ENCODE measurements at regions not wholly inside any gene's neighbourhood (a gene's known extent, or its start where the extent isn't known, plus 50 kb on each side); places are given as distances from the start of the nearest gene placed in this dataset.

GRCh38 chr7:35465791-35466336, 212.0 kb upstream of the TBX20 start:
- no peak for TF ChIP-seq Cebpa-rat (IDR thresholded peaks at IDR 0.05)
- Histone ChIP-seq H3K27ac (no peak overlapping the region), H3K4me3 (no peak overlapping the region)

DNA sequence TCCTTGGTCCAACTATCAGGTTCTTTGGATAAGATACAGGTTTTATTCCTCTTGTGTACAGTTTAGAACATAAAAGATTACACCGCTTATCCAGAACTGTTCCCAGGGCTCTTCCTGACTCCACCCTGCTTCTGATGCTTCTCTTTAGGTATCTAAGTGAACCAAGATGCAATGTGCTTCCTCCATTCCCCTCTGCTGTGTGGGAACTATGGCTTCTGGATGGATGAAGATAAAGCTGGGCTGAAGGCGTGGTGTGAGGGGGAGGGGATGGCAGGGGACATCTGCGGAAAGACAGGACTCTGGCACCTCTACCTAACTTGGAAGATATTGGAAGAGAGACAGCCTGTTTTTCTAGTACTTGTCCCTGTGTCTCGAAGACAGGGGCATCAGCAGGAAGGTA, 209.9 kb upstream of the TBX20 start:
- no peaks in the 10 kb centered on the region for H4K20me1 ChIP-seq
- H3K4me1 ChIP-seq: no peaks in the 10 kb centered on the region
- H3K4me3 ChIP-seq: no peak overlapping the region
- no peak overlapping the region for H3K27ac ChIP-seq
- no peaks in the 10 kb centered on the region for H3K27me3 ChIP-seq
- H3K4me2 ChIP-seq: no peak overlapping the region
- TF ChIP-seq Cebpa-rat (IDR thresholded peaks at IDR 0.05): no peak
- H3K9me3 ChIP-seq: peaks cover 17% of the 10 kb centered on the region; the same call in 1 of the 2 replicates
- no peak overlapping the region for H3K9ac ChIP-seq
- H3K36me3 ChIP-seq: no peaks in the 10 kb centered on the region

More at GRCh38 chr7:35465791-35466336, 212.0 kb upstream of the TBX20 start:
- H3K4me2 ChIP-seq: no peak overlapping the region
- no peaks in the 10 kb centered on the region for H3K4me1 ChIP-seq
- H4K20me1 ChIP-seq: no peaks in the 10 kb centered on the region
- no peak overlapping the region for H3K9ac ChIP-seq
- H3K36me3 ChIP-seq: no peaks in the 10 kb centered on the region
- H3K27me3 ChIP-seq: no peaks in the 10 kb centered on the region
- H3K9me3 ChIP-seq: peaks cover 14% of the 10 kb centered on the region; the same call in 1 of the 2 replicates

- Histone ChIP-seq H3K27me3 (no peaks in the 10 kb centered on the region), H3K9ac (no peak overlapping the region), H4K20me1 (no peaks in the 10 kb centered on the region), H3K4me1 (no peaks in the 10 kb centered on the region), H3K9me3 (peaks cover 20% of the 10 kb centered on the region; the same call in 1 of the 2 replicates), H3K27ac (no peak overlapping the region), H3K4me2 (no peak overlapping the region), H3K4me3 (no peak overlapping the region), H3K36me3 (no peaks in the 10 kb centered on the region)
- no peak for TF ChIP-seq Cebpa-rat (IDR thresholded peaks at IDR 0.05)
Observed at GRCh38 chr7:35463176-35463700, 209.3 kb upstream of the TBX20 start.

DNA sequence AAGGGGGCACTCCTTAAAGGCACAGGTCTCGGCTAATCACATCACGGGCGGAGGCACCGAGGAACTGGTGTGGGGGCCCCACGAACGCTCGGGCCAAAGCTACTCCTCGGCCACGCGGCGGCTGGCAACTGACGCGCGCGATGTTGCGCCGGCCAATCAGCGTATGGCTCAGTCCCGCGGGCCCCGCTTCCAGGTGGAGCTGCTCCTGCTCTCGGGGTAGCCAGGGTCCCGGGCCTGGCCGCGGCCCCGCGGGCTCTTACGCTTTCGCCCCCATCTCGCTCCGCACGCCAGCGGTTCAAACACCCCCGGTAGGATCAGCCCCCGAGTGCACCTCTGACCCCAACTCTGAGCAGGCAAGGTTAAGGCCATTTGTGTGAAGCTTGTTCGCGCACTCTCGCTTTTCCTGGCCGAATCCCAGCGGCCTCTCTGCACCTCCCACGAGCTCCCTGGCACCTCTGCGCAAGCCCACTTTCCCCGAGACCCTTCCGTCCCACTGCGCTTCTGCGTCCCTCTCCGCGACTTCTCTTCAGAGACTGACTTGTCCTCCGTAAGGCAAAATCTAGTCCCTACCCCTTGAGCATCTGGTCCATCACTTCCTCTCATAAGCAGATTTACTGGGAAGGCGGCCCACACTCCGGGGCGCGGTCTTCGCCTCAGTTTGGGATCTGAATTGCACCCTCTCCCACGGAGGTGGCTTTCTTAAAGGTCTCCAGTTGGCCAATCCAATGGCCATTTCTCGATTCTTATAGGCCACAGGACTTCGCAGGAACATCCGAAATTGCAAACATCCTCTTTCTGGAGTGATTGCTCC, 200.9 kb upstream of the TBX20 start:
- no peaks in the 10 kb centered on the region for H3K4me1 ChIP-seq
- no peak overlapping the region for H3K27ac ChIP-seq
- no peak overlapping the region for H3K4me3 ChIP-seq
- no peak overlapping the region for H3K9ac ChIP-seq
- peaks cover 40% of the 10 kb centered on the region for H3K9me3 ChIP-seq
- no peaks in the 10 kb centered on the region for H3K27me3 ChIP-seq
- H3K4me2 ChIP-seq: no peak overlapping the region
- no peak for TF ChIP-seq Cebpa-rat (IDR thresholded peaks at IDR 0.05)
- no peaks in the 10 kb centered on the region for H3K36me3 ChIP-seq
- no peaks in the 10 kb centered on the region for H4K20me1 ChIP-seq

- H3K4me2 ChIP-seq: no peak overlapping the region
- no peaks in the 10 kb centered on the region for H3K27me3 ChIP-seq
- no peaks in the 10 kb centered on the region for H3K36me3 ChIP-seq
- peaks cover 12% of the 10 kb centered on the region for H3K9me3 ChIP-seq
- no peak overlapping the region for H3K4me3 ChIP-seq
- H3K9ac ChIP-seq: no peak overlapping the region
- H4K20me1 ChIP-seq: no peaks in the 10 kb centered on the region
- no peak overlapping the region for H3K27ac ChIP-seq
- TF ChIP-seq Cebpa-rat (IDR thresholded peaks at IDR 0.05): no peak
- no peaks in the 10 kb centered on the region for H3K4me1 ChIP-seq
Observed at GRCh38 chr7:35450456-35451214, 196.7 kb upstream of the TBX20 start.

- Histone ChIP-seq H3K27ac (no peak overlapping the region), H3K27me3 (no peaks in the 10 kb centered on the region), H3K9ac (no peak overlapping the region), H3K4me2 (no peak overlapping the region), H3K36me3 (no peaks in the 10 kb centered on the region), H4K20me1 (no peaks in the 10 kb centered on the region), H3K9me3 (no peaks in the 10 kb centered on the region), H3K4me3 (no peak overlapping the region), H3K4me1 (no peaks in the 10 kb centered on the region)
- no peak for TF ChIP-seq Cebpa-rat (IDR thresholded peaks at IDR 0.05)
Observed at GRCh38 chr7:35448486-35448885, 194.6 kb upstream of the TBX20 start.

- Histone ChIP-seq H3K4me1 (no peaks in the 10 kb centered on the region), H3K9ac (no peak overlapping the region), H3K27me3 (no peaks in the 10 kb centered on the region), H3K36me3 (no peaks in the 10 kb centered on the region), H3K27ac (no peak overlapping the region), H3K4me2 (no peak overlapping the region), H4K20me1 (no peaks in the 10 kb centered on the region), H3K9me3 (no peaks in the 10 kb centered on the region), H3K4me3 (no peak overlapping the region)
- no peak for TF ChIP-seq Cebpa-rat (IDR thresholded peaks at IDR 0.05)
Observed at GRCh38 chr7:35446091-35446490, 192.2 kb upstream of the TBX20 start.

- no peak overlapping the region for H3K4me3 ChIP-seq
- no peaks in the 10 kb centered on the region for H4K20me1 ChIP-seq
- TF ChIP-seq Cebpa-rat (IDR thresholded peaks at IDR 0.05): no peak
- no peaks in the 10 kb centered on the region for H3K4me1 ChIP-seq
- H3K27ac ChIP-seq: no peak overlapping the region
- no peaks in the 10 kb centered on the region for H3K36me3 ChIP-seq
- no peaks in the 10 kb centered on the region for H3K27me3 ChIP-seq
- no peak overlapping the region for H3K9ac ChIP-seq
- H3K9me3 ChIP-seq: no peaks in the 10 kb centered on the region
- no peak overlapping the region for H3K4me2 ChIP-seq
Observed at GRCh38 chr7:35437619-35438275, 183.8 kb upstream of the TBX20 start.

DNA sequence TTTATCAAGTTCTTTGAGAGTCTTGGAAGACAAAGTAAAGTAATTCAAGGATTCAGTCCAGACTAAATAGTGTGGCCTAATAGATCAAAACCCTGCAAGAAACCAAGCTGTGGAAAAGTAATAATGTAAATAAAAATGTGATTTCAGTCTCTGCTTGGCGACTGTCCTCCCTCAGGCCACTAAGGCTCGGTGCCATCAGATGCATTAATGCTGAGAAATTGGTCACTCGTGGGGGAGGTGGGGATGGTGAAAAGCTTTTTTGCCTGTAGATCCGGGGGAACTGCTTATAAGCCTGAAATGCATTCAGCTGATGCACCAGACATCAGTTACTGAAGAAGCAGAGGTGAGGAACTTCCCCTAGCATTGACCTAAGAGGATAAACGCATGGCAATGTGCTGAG, 182.6 kb upstream of the TBX20 start:
- Histone ChIP-seq H3K27ac (no peak overlapping the region), H3K9me3 (0 out of 2 replicates have a peak, but pooled peaks cover 8% of the 10 kb centered on the region), H3K36me3 (no peaks in the 10 kb centered on the region), H3K9ac (no peak overlapping the region), H3K4me3 (no peak overlapping the region), H4K20me1 (no peaks in the 10 kb centered on the region), H3K27me3 (no peaks in the 10 kb centered on the region), H3K4me2 (no peak overlapping the region), H3K4me1 (no peaks in the 10 kb centered on the region)
- no peak for TF ChIP-seq Cebpa-rat (IDR thresholded peaks at IDR 0.05)

Data from BLaER1 (cell line).